PC-3 (cell line): ENCODE measurements at regions not wholly inside any gene's neighbourhood (a gene's known extent, or its start where the extent isn't known, plus 50 kb on each side); places are given as distances from the start of the nearest gene placed in this dataset.

Source experiments
- EZH2 ChIP-seq: fragments of 300-600 bp; sonication (generic); IDR thresholded peaks from one replicate; pipeline ENCODE4 v1.6.1; 2017; ENCODE audit warnings: antibody characterized with exemption, mild to moderate bottlenecking, low read length; ENCODE audit not compliant: unreplicated experiment
- TF ChIP-seq, protein P1 (sequence below): fragments of 300-600 bp; sonication (generic); conservative IDR thresholded peaks from 2 replicates; pipeline ENCODE4 v1.5.1; 2017; ENCODE audit warnings: antibody characterized with exemption, low read depth, mild to moderate bottlenecking, low read length

DNA sequence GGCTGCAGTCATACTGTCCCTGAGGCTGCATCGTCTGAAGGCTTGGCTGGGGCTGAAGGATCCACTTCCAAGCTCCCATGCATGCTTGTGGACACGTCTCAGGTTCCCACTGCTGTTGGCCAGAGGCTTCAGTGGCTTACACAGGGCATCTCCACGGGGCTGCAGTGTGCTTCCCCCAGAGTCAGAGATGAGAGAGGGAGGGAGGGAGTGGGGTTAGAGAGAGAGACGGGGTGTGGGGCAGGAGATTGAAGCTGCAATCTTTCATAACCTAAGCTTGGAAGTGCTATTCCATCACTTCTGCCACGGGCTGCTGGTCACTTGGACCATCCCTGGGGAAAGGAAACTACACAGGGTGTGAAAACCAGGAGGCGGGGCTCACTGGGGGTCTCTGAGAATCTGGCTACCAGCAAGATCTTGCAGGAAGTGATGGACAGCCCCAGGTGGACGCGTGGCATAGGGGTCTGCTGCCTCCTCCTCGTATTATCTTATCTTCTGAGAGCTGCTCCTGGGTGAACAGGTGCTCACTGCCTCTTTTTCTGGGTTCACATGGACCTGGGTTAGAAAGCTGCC, 63.0 kb upstream of the MYEOV start:
- TF ChIP-seq, protein P1, sequence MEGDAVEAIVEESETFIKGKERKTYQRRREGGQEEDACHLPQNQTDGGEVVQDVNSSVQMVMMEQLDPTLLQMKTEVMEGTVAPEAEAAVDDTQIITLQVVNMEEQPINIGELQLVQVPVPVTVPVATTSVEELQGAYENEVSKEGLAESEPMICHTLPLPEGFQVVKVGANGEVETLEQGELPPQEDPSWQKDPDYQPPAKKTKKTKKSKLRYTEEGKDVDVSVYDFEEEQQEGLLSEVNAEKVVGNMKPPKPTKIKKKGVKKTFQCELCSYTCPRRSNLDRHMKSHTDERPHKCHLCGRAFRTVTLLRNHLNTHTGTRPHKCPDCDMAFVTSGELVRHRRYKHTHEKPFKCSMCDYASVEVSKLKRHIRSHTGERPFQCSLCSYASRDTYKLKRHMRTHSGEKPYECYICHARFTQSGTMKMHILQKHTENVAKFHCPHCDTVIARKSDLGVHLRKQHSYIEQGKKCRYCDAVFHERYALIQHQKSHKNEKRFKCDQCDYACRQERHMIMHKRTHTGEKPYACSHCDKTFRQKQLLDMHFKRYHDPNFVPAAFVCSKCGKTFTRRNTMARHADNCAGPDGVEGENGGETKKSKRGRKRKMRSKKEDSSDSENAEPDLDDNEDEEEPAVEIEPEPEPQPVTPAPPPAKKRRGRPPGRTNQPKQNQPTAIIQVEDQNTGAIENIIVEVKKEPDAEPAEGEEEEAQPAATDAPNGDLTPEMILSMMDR = no peak
- TF ChIP-seq EZH2 = no peak
